ENCODE measurements at regions not wholly inside any gene's neighbourhood (a gene's known extent, or its start where the extent isn't known, plus 50 kb on each side); places are given as distances from the start of the nearest gene placed in this dataset.

DNA sequence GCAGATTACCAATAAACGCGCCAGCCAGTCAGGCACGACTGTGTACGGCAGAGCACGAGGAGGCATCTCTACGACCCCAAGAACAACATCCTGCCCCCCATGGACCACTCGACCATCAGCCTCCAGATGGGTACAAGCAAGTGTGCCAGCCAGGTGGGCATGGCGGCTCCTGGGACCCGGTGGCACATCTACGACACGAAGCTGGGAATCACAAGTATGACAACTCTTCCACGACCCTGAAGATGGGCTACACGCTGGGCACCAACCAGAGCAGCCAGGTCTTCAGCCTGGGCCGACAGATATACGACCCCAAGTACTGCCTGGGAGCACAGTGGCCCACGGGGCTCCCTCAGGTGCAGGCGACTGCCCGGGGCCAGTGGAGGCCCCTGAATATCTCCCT is 217.6 kb downstream of the POTED start:
- TF ChIP-seq, protein P1, sequence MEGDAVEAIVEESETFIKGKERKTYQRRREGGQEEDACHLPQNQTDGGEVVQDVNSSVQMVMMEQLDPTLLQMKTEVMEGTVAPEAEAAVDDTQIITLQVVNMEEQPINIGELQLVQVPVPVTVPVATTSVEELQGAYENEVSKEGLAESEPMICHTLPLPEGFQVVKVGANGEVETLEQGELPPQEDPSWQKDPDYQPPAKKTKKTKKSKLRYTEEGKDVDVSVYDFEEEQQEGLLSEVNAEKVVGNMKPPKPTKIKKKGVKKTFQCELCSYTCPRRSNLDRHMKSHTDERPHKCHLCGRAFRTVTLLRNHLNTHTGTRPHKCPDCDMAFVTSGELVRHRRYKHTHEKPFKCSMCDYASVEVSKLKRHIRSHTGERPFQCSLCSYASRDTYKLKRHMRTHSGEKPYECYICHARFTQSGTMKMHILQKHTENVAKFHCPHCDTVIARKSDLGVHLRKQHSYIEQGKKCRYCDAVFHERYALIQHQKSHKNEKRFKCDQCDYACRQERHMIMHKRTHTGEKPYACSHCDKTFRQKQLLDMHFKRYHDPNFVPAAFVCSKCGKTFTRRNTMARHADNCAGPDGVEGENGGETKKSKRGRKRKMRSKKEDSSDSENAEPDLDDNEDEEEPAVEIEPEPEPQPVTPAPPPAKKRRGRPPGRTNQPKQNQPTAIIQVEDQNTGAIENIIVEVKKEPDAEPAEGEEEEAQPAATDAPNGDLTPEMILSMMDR (IDR thresholded peaks at IDR 0.05): no peak
- no peak for TF ChIP-seq POLR2A (IDR thresholded peaks at IDR 0.05)

Measured in heart left ventricle (tissue), 13 donors.